OCI-LY3 (cell line): ENCODE measurements at regions not wholly inside any gene's neighbourhood (a gene's known extent, or its start where the extent isn't known, plus 50 kb on each side); places are given as distances from the start of the nearest gene placed in this dataset.

Experiments
- H2AFZ ChIP-seq: fragments of 200-600, 300-600 bp; shearing (Covaris generic); 2 replicates; pipeline ENCODE4 v1.6.0; 2014; ENCODE audit warnings: antibody characterized with exemption, low read depth, low read length
- H3K27ac ChIP-seq: fragments of 200-600, 300-600 bp; sonication (generic); 2 replicates; pipeline ENCODE4 v1.5.1; 2014; ENCODE audit warnings: mild to moderate bottlenecking, low read length, moderate library complexity, mixed read lengths
- H3K27me3 ChIP-seq: fragments of 200-600, 300-600 bp; sonication (generic); 2 replicates; pipeline ENCODE4 v1.6.1; 2014; ENCODE audit warnings: low read depth, low read length, mixed read lengths
- H3K36me3 ChIP-seq: fragments of 200-600, 300-600 bp; sonication (generic); replicated peaks from 2 replicates; pipeline ENCODE3; 2014; ENCODE audit warnings: low read depth, low read length, mixed read lengths
- H3K4me1 ChIP-seq: fragments of 300-600, 200-600 bp; sonication (generic); 2 replicates; pipeline ENCODE4 v1.6.1; 2014; ENCODE audit warnings: low read length, mixed read lengths
- H3K4me2 ChIP-seq: fragments of 200-600, 300-600 bp; sonication (generic); 2 replicates; pipeline ENCODE4 v1.6.1; 2014; ENCODE audit warnings: low read length, mixed read lengths
- H3K4me3 ChIP-seq: fragments of 300-600, 200-600 bp; sonication (generic); 2 replicates; pipeline ENCODE4 v1.5.1; 2014; ENCODE audit warnings: antibody characterized with exemption, mild to moderate bottlenecking, low read length, moderate library complexity
- H3K79me2 ChIP-seq: fragments of 300-600, 200-600 bp; shearing (Covaris generic); 2 replicates; pipeline ENCODE4 v1.6.1; 2014; ENCODE audit warnings: mild to moderate bottlenecking, low read length, mixed read lengths
- H3K9ac ChIP-seq: fragments of 300-600, 200-600 bp; shearing (Covaris generic); 2 replicates; pipeline ENCODE4 v1.6.0; 2014; ENCODE audit warnings: mild to moderate bottlenecking, low read length, moderate library complexity
- H3K9me3 ChIP-seq: fragments of 200-600, 300-600 bp; shearing (Covaris generic); 2 replicates; pipeline ENCODE4 v1.6.1; 2014; ENCODE audit warnings: low read length, mixed read lengths; ENCODE audit not compliant: insufficient read depth
- H4K20me1 ChIP-seq: fragments of 200-600, 300-600 bp; sonication (generic); 2 replicates; pipeline ENCODE4 v1.6.1; 2016; ENCODE audit warnings: low read length, mixed read lengths; ENCODE audit not compliant: insufficient read depth
- CTCF ChIP-seq: fragments of 200-600, 300-600 bp; sonication (generic); IDR thresholded peaks from 2 replicates; pipeline ENCODE4 v1.5.1; 2014; ENCODE audit warnings: antibody characterized with exemption, low read length, low read depth
- EZH2phosphoT487 ChIP-seq: fragments of 200-600 bp; shearing (Covaris generic); IDR thresholded peaks from 2 replicates; pipeline ENCODE4 v1.6.1; 2018; ENCODE audit warnings: antibody characterized with exemption, mixed run types, low read depth

GRCh38 chr14:80269353-80269925 is 58.1 kb upstream of the DIO2 start:
- Histone ChIP-seq H4K20me1 (no peaks in the 10 kb centered on the region), H3K36me3 (no peaks in the 10 kb centered on the region), H3K9me3 (no peaks in the 10 kb centered on the region), H2AFZ (no peak overlapping the region), H3K27me3 (no peaks in the 10 kb centered on the region), H3K9ac (no peak overlapping the region), H3K4me1 (peaks cover 7% of the 10 kb centered on the region; the same call in 1 of the 2 replicates), H3K4me3 (no peak overlapping the region), H3K79me2 (no peaks in the 10 kb centered on the region), H3K27ac (no peak overlapping the region), H3K4me2 (no peak overlapping the region)
- no peak for TF ChIP-seq EZH2phosphoT487
- TF ChIP-seq CTCF = no peak

- H3K4me2 ChIP-seq = no peak overlapping the region
- no peaks in the 10 kb centered on the region for H4K20me1 ChIP-seq
- TF ChIP-seq EZH2phosphoT487 (no peak), CTCF (no peak)
- H3K4me1 ChIP-seq = peaks cover 7% of the 10 kb centered on the region; the same call in 1 of the 2 replicates
- no peak overlapping the region for H3K4me3 ChIP-seq
- H3K27ac ChIP-seq = no peak overlapping the region
- H3K36me3 ChIP-seq = no peaks in the 10 kb centered on the region
- H3K27me3 ChIP-seq = no peaks in the 10 kb centered on the region
- H3K9ac ChIP-seq = no peak overlapping the region
- H3K9me3 ChIP-seq = no peaks in the 10 kb centered on the region
- H3K79me2 ChIP-seq = no peaks in the 10 kb centered on the region
- no peak overlapping the region for H2AFZ ChIP-seq
These were observed 55.6 kb upstream of the DIO2 start for GRCh38 chr14:80266930-80267329.

- TF ChIP-seq CTCF (no peak), EZH2phosphoT487 (no peak)
- no peaks in the 10 kb centered on the region for H4K20me1 ChIP-seq
- no peaks in the 10 kb centered on the region for H3K79me2 ChIP-seq
- H3K9ac ChIP-seq = no peak overlapping the region
- H3K9me3 ChIP-seq = no peaks in the 10 kb centered on the region
- H3K27ac ChIP-seq = no peak overlapping the region
- H3K4me3 ChIP-seq = no peak overlapping the region
- H3K4me1 ChIP-seq = peaks cover 7% of the 10 kb centered on the region; the same call in 1 of the 2 replicates
- no peaks in the 10 kb centered on the region for H3K36me3 ChIP-seq
- no peak overlapping the region for H3K4me2 ChIP-seq
- no peaks in the 10 kb centered on the region for H3K27me3 ChIP-seq
- H2AFZ ChIP-seq = no peak overlapping the region
These were observed 53.4 kb upstream of the DIO2 start for GRCh38 chr14:80264702-80265101.
